Liver (tissue), 3 donors: ENCODE measurements at regions not wholly inside any gene's neighbourhood (a gene's known extent, or its start where the extent isn't known, plus 50 kb on each side); places are given as distances from the start of the nearest gene placed in this dataset.

Experiments used
- ATF3 ChIP-seq: IDR thresholded peaks from 2 replicates; pipeline ENCODE4 v1.6.1; 2016; ENCODE audit warnings: antibody characterized with exemption
- CTCF ChIP-seq: fragments of 150-350 bp; IDR thresholded peaks from 2 replicates; pipeline ENCODE4 v1.5.1; 2017; ENCODE audit warnings: improper control_type of control experiment, low read depth, low read length; ENCODE audit not compliant: missing input control
- EGR1 ChIP-seq, 2 donors: IDR thresholded peaks; 2 replicates each; pipeline ENCODE4 v1.6.1; 2016 to 2018; ENCODE audit warnings: antibody characterized with exemption in 2 of 2, low read depth in 2 of 2
- GABPA ChIP-seq, 2 donors: IDR thresholded peaks in 1 of 2; conservative IDR thresholded peaks in 1 of 2; 2 replicates each; pipeline ENCODE4 v1.6.1; 2016; ENCODE audit warnings: antibody characterized with exemption in 2 of 2, mild to moderate bottlenecking in 1 of 2, moderate library complexity in 1 of 2
- JUND ChIP-seq, 2 donors: IDR thresholded peaks; 2 replicates each; pipeline ENCODE4 v1.6.1; 2016; ENCODE audit warnings: antibody characterized with exemption in 2 of 2
- MAX ChIP-seq: IDR thresholded peaks from 2 replicates; pipeline ENCODE4 v1.6.1; 2016; ENCODE audit warnings: antibody characterized with exemption
- REST ChIP-seq: IDR thresholded peaks from 2 replicates; pipeline ENCODE4 v1.6.1; 2016; ENCODE audit warnings: antibody characterized with exemption, mild to moderate bottlenecking
- SP1 ChIP-seq: IDR thresholded peaks from 2 replicates; pipeline ENCODE4 v1.6.1; 2018; ENCODE audit warnings: antibody characterized with exemption, mild to moderate bottlenecking
- TAF1 ChIP-seq: conservative IDR thresholded peaks from 2 replicates; pipeline ENCODE4 v1.6.1; 2016; ENCODE audit warnings: antibody characterized with exemption, mild to moderate bottlenecking
- YY1 ChIP-seq: IDR thresholded peaks from 2 replicates; pipeline ENCODE4 v1.6.1; 2016; ENCODE audit warnings: antibody characterized with exemption, mild to moderate bottlenecking
- donor health status: healthy.
- donor health status: healthy.

- TF ChIP-seq SP1 (peak; percentile 44), CTCF (no peak), MAX (peak; percentile 39), EGR1 (IDR thresholded peaks at IDR 0.05; ENCODE audit: low read depth in 2 of 2) (no peak), YY1 (no peak), JUND (IDR thresholded peaks at IDR 0.05) (peak in 1 of 2 donors; percentile 48), REST (no peak), ATF3 (no peak), GABPA (IDR thresholded peaks at IDR 0.05 in 1 of 2, conservative IDR thresholded peaks at IDR 0.05 in 1 of 2) (no peak), TAF1 (no peak)
Observed at GRCh38 chr9:89732295-89732938, 127.6 kb downstream of the GADD45G start.
